ENCODE measurements at regions not wholly inside any gene's neighbourhood (a gene's known extent, or its start where the extent isn't known, plus 50 kb on each side); places are given as distances from the start of the nearest gene placed in this dataset.

DNA sequence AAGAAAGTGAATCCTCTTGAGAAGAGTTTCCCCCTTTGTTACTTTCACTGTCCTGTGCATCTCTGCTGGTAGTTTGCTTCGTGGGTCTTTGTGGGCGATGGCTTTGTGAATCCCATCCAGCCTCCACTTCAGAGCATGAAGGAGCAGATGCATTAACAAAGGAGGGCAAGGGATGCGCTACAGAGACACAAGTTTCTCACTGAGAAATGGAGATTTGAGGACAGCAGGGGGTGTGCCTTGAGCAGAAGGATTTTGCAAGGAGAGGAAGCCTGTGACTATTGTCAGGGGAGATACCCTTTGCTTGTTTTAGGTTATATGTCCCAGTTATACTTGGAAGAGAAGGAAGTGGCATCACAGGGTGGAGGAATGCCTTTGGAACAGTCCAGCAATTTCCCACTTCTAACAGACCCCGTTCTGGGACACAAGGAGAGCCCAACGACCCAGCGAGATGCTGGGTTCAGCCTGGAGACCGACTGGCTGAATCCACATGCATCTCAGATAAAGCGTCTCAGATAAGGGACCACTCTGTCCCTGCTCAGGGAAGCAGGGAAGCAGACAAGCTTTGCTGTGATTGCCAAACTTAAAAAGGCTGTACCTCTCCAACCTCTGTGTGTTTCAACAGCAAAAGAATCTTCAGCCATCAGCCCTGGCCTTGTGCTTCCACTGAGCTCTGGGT lies 314.6 kb upstream of the GATB start:
- TF ChIP-seq ELF4 (IDR thresholded peaks at IDR 0.05) (no peak), NFRKB (IDR thresholded peaks at IDR 0.05) (no peak), SP1 (IDR thresholded peaks at IDR 0.05) (no peak), FOXM1 (IDR thresholded peaks at IDR 0.05; ENCODE audit: borderline replicate concordance) (no peak), L3MBTL2 (conservative IDR thresholded peaks at IDR 0.05) (no peak)
- TF ChIP-seq, protein P1, sequence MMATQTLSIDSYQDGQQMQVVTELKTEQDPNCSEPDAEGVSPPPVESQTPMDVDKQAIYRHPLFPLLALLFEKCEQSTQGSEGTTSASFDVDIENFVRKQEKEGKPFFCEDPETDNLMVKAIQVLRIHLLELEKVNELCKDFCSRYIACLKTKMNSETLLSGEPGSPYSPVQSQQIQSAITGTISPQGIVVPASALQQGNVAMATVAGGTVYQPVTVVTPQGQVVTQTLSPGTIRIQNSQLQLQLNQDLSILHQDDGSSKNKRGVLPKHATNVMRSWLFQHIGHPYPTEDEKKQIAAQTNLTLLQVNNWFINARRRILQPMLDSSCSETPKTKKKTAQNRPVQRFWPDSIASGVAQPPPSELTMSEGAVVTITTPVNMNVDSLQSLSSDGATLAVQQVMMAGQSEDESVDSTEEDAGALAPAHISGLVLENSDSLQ (IDR thresholded peaks at IDR 0.05), result no peak
